ENCODE measurements at regions not wholly inside any gene's neighbourhood (a gene's known extent, or its start where the extent isn't known, plus 50 kb on each side); places are given as distances from the start of the nearest gene placed in this dataset.

GRCh38 chr2:215685238-215685990, 249.5 kb upstream of the FN1 start (continued):
- TF ChIP-seq CHD7 (IDR thresholded peaks at IDR 0.05; ENCODE audit: insufficient replicate concordance, low read length) (no peak), EP300 (IDR thresholded peaks at IDR 0.05; ENCODE audit: borderline replicate concordance in 1 of 2, low read depth in 2 of 2, low read length in 2 of 2) (no peak), BRCA1 (IDR thresholded peaks at IDR 0.05; ENCODE audit: low read depth, low read length) (no peak)

Data from H1 (cell line).